Calu3 (cell line): ENCODE measurements at regions not wholly inside any gene's neighbourhood (a gene's known extent, or its start where the extent isn't known, plus 50 kb on each side); places are given as distances from the start of the nearest gene placed in this dataset.

ENCODE experiments used
- BruUV-seq: library from RNA; stranded (reverse); fragments of 400-500 nt; replicated peaks from 2 replicates; lab custom pipeline; 2021; lab: Mats Ljungman, UMichigan
- CTCF ChIA-PET: fragments of 300-600 bp; sonication (Branson Sonifier 250); formaldehyde crosslinking; loops from one replicate; lab custom pipeline; 2022; ENCODE audit warnings: antibody characterized with exemption; lab: Charles Lee
- DNase-seq: peaks from one replicate; pipeline ENCODE4 v3.0.0; 2022
- H3K27ac Mint-ChIP-seq: one replicate; pipeline ENCODE4 v1.8.0; 2022; ENCODE audit warnings: mixed read lengths; ENCODE audit not compliant: unreplicated experiment
- H3K27me3 Mint-ChIP-seq: one replicate; pipeline ENCODE4 v1.8.0; 2022; ENCODE audit warnings: mixed read lengths; ENCODE audit not compliant: unreplicated experiment
- H3K36me3 Mint-ChIP-seq: one replicate; pipeline ENCODE4 v1.8.0; 2022; ENCODE audit warnings: mild to moderate bottlenecking, moderate library complexity, mixed read lengths; ENCODE audit not compliant: insufficient read depth, unreplicated experiment
- H3K4me1 Mint-ChIP-seq: one replicate; pipeline ENCODE4 v1.8.0; 2022; ENCODE audit warnings: mild to moderate bottlenecking, low read depth, mixed read lengths; ENCODE audit not compliant: unreplicated experiment
- H3K4me3 Mint-ChIP-seq: one replicate; pipeline ENCODE4 v1.8.0; 2022; ENCODE audit warnings: mild to moderate bottlenecking, low read depth, moderate library complexity, mixed read lengths; ENCODE audit not compliant: unreplicated experiment
- H3K9me3 Mint-ChIP-seq: one replicate; pipeline ENCODE4 v1.8.0; 2022; ENCODE audit warnings: low read depth, mixed read lengths; ENCODE audit not compliant: unreplicated experiment
- CTCF ChIP-seq: fragments of 200-600 bp; IDR thresholded peaks from one replicate; pipeline ENCODE4 v1.8.0; 2022; ENCODE audit warnings: antibody characterized with exemption; ENCODE audit not compliant: unreplicated experiment
- intact Hi-C: fragments of 100-400 bp; cut with micrococcal nuclease; formaldehyde crosslinking; loops from one replicate; pipeline ENCODE4 v1.10.0; 2022; ENCODE audit not compliant: unreplicated experiment

GRCh38 chr2:78541451-78542267 lies 483.8 kb upstream of the REG3G start:
- Mint-ChIP-seq H3K36me3 (no peaks in the 10 kb centered on the region), H3K4me1 (no peaks in the 10 kb centered on the region), H3K27me3 (no peaks in the 10 kb centered on the region), H3K9me3 (peaks cover 16% of the 10 kb centered on the region), H3K4me3 (no peak overlapping the region), H3K27ac (no peak overlapping the region)
- intact Hi-C loops = no loop called here
- no TSS peak for BruUV-seq
- no peak for TF ChIP-seq CTCF
- CTCF ChIA-PET = no interaction called here
- no peak for DNase-seq

GRCh38 chr2:78546843-78547242 lies 478.7 kb upstream of the REG3G start:
- Mint-ChIP-seq H3K27ac (no peak overlapping the region), H3K27me3 (no peaks in the 10 kb centered on the region), H3K4me3 (no peak overlapping the region), H3K4me1 (no peaks in the 10 kb centered on the region), H3K36me3 (no peaks in the 10 kb centered on the region), H3K9me3 (peaks cover 20% of the 10 kb centered on the region)
- intact Hi-C loops = no loop called here
- BruUV-seq = no TSS peak
- TF ChIP-seq CTCF = no peak
- CTCF ChIA-PET = no interaction called here
- DNase-seq = no peak

GRCh38 chr2:78549766-78550165 lies 475.7 kb upstream of the REG3G start:
- Mint-ChIP-seq H3K36me3 (no peaks in the 10 kb centered on the region), H3K27ac (no peak overlapping the region), H3K27me3 (no peaks in the 10 kb centered on the region), H3K4me1 (no peaks in the 10 kb centered on the region), H3K9me3 (peaks cover 16% of the 10 kb centered on the region), H3K4me3 (no peak overlapping the region)
- BruUV-seq = no TSS peak
- no peak for DNase-seq
- CTCF ChIA-PET = interaction anchor here (0.6 kb wide), 1 partner anchor 15 kb away, joined by 4 read pairs; no protein-coding TSS in a partner anchor
- intact Hi-C loops = no loop called here
- TF ChIP-seq CTCF = no peak

GRCh38 chr2:78553866-78554647 lies 471.4 kb upstream of the REG3G start:
- TF ChIP-seq CTCF = no peak
- no peaks in the 10 kb centered on the region for H3K36me3 Mint-ChIP-seq
- H3K27ac Mint-ChIP-seq = no peak overlapping the region
- no TSS peak for BruUV-seq
- CTCF ChIA-PET = no interaction called here
- H3K27me3 Mint-ChIP-seq = no peaks in the 10 kb centered on the region
- intact Hi-C loops = no loop called here
- no peaks in the 10 kb centered on the region for H3K4me1 Mint-ChIP-seq
- no peak for DNase-seq
- H3K4me3 Mint-ChIP-seq = no peak overlapping the region
- H3K9me3 Mint-ChIP-seq = peaks cover 12% of the 10 kb centered on the region
